Fibroblast of villous mesenchyme (primary cell): ENCODE measurements at regions not wholly inside any gene's neighbourhood (a gene's known extent, or its start where the extent isn't known, plus 50 kb on each side); places are given as distances from the start of the nearest gene placed in this dataset.

Experiments used
- DNase-seq: peaks from one replicate; pipeline ENCODE4 v3.0.0-alpha.2; 2010; ENCODE audit warnings: low read depth
- H3K4me3 ChIP-seq: 2 replicates; pipeline ENCODE4 v1.5.1; 2011; ENCODE audit warnings: low read depth, mild to moderate bottlenecking, low read length
- CTCF ChIP-seq: IDR thresholded peaks from 2 replicates; pipeline ENCODE4 v1.5.1; 2012; ENCODE audit warnings: low read depth, mild to moderate bottlenecking, low read length; ENCODE audit not compliant: insufficient read depth

GRCh38 chr1:5410652-5411051, 581.6 kb downstream of the NPHP4 start:
- no peak for DNase-seq
- H3K4me3 ChIP-seq: no peak overlapping the region
- TF ChIP-seq CTCF: no peak

GRCh38 chr1:5408401-5408800, 583.8 kb downstream of the NPHP4 start:
- DNase-seq: no peak
- H3K4me3 ChIP-seq: no peak overlapping the region
- no peak for TF ChIP-seq CTCF

- no peak overlapping the region for H3K4me3 ChIP-seq
- no peak for TF ChIP-seq CTCF
- no peak for DNase-seq
Measured at GRCh38 chr1:5405263-5405662, 587.0 kb downstream of the NPHP4 start.

- H3K4me3 ChIP-seq: no peak overlapping the region
- no peak for DNase-seq
- no peak for TF ChIP-seq CTCF
Measured at GRCh38 chr1:5404412-5405203, 587.6 kb downstream of the NPHP4 start.

GRCh38 chr1:5403935-5404334, 588.3 kb downstream of the NPHP4 start:
- TF ChIP-seq CTCF: no peak
- no peak for DNase-seq
- H3K4me3 ChIP-seq: no peak overlapping the region

GRCh38 chr1:5402618-5403017, 589.6 kb downstream of the NPHP4 start:
- DNase-seq: no peak
- no peak overlapping the region for H3K4me3 ChIP-seq
- TF ChIP-seq CTCF: no peak

GRCh38 chr1:5399771-5400170, 592.5 kb downstream of the NPHP4 start:
- TF ChIP-seq CTCF: no peak
- no peak for DNase-seq
- H3K4me3 ChIP-seq: no peak overlapping the region
